Dermis blood vessel endothelial cell (primary cell): ENCODE measurements at regions not wholly inside any gene's neighbourhood (a gene's known extent, or its start where the extent isn't known, plus 50 kb on each side); places are given as distances from the start of the nearest gene placed in this dataset.

Source experiments
- DNase-seq: peaks from one replicate; pipeline ENCODE4 v3.0.0; 2010

- DNase-seq: no peak
Measured at GRCh38 chr1:106937104-106937503, 119.4 kb upstream of the PRMT6 start.

GRCh38 chr1:106944721-106945120 lies 111.8 kb upstream of the PRMT6 start:
- DNase-seq: no peak

- DNase-seq: no peak
Measured at GRCh38 chr1:106952776-106953175, 103.7 kb upstream of the PRMT6 start.

GRCh38 chr1:106954661-106955229 lies 101.7 kb upstream of the PRMT6 start:
- no peak for DNase-seq

GRCh38 chr1:106956721-106957120 lies 99.8 kb upstream of the PRMT6 start:
- no peak for DNase-seq

GRCh38 chr1:106957795-106958194 lies 98.7 kb upstream of the PRMT6 start:
- DNase-seq: no peak

- no peak for DNase-seq
Measured at GRCh38 chr1:106960412-106960811, 96.1 kb upstream of the PRMT6 start.

GRCh38 chr1:106961646-106962045 lies 94.8 kb upstream of the PRMT6 start:
- no peak for DNase-seq

- no peak for DNase-seq
Measured at GRCh38 chr1:106962591-106962990, 93.9 kb upstream of the PRMT6 start.

GRCh38 chr1:106964495-106964894 lies 92.0 kb upstream of the PRMT6 start:
- DNase-seq: no peak

- DNase-seq: no peak
Measured at GRCh38 chr1:106968644-106969043, 87.8 kb upstream of the PRMT6 start.

GRCh38 chr1:106969731-106970130 lies 86.7 kb upstream of the PRMT6 start:
- no peak for DNase-seq

GRCh38 chr1:106972074-106972473 lies 84.4 kb upstream of the PRMT6 start:
- no peak for DNase-seq

- no peak for DNase-seq
Measured at GRCh38 chr1:106975944-106976343, 80.5 kb upstream of the PRMT6 start.

GRCh38 chr1:106978477-106979322 lies 77.8 kb upstream of the PRMT6 start:
- DNase-seq: no peak

- no peak for DNase-seq
Measured at GRCh38 chr1:106979371-106979770, 77.1 kb upstream of the PRMT6 start.

GRCh38 chr1:106980121-106980520 lies 76.4 kb upstream of the PRMT6 start:
- DNase-seq: no peak

GRCh38 chr1:106984801-106985200 lies 71.7 kb upstream of the PRMT6 start:
- no peak for DNase-seq

- DNase-seq: no peak
Measured at GRCh38 chr1:106986603-106987002, 69.9 kb upstream of the PRMT6 start.

GRCh38 chr1:106995970-106996369 lies 60.5 kb upstream of the PRMT6 start:
- no peak for DNase-seq

- DNase-seq: no peak
Measured at GRCh38 chr1:106998431-106999002, 58.0 kb upstream of the PRMT6 start.

GRCh38 chr1:107000902-107001301 lies 55.6 kb upstream of the PRMT6 start:
- no peak for DNase-seq

- no peak for DNase-seq
Measured at GRCh38 chr1:107003972-107004371, 52.5 kb upstream of the PRMT6 start.

- DNase-seq: no peak
Measured at GRCh38 chr1:107004421-107004820, 52.1 kb upstream of the PRMT6 start.
